Fibroblast of skin of left biceps (primary cell): ENCODE measurements at regions not wholly inside any gene's neighbourhood (a gene's known extent, or its start where the extent isn't known, plus 50 kb on each side); places are given as distances from the start of the nearest gene placed in this dataset.
"Not testable (repeated sequence)": the region's sequence is repeated elsewhere in the genome, so short reads cannot be mapped to it uniquely, and the experiment has no call there.

Source experiments
- DNase-seq, 2 experiments: peaks; one replicate each; pipeline ENCODE4 v3.0.0-alpha.2; 2013; ENCODE audit warnings: low read depth in 2 of 2

GRCh38 chr14:46433381-46433780 lies 218.2 kb downstream of the RPL10L start:
- DNase-seq: no peak

GRCh38 chr14:46432516-46432915 lies 219.1 kb downstream of the RPL10L start:
- no peak for DNase-seq

- DNase-seq: no peak
Observed at GRCh38 chr14:46417066-46417465, 234.5 kb downstream of the RPL10L start.

GRCh38 chr14:46404865-46405811 lies 246.4 kb downstream of the RPL10L start:
- no peak for DNase-seq

GRCh38 chr14:46402001-46402690 lies 249.4 kb downstream of the RPL10L start:
- not testable (repeated sequence) for DNase-seq

DNA sequence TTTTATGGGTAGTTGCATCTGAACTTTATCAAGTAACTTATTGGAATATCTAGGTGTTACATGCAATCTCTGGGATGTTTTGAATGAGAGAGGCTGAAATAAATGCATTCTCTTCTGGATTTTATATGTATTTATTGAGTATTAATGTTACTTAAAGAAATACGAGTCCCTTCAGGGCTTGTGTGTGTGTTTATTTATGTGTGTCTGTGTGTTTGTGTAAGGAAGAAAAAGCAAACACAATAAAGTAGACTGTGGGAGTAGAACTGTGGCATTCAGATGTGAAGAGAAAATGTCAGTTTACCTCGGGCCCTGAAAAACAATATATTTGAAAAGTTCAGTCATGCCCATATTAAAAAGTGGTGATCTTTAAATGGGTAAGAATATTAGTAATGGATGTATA lies 250.5 kb downstream of the RPL10L start:
- no peak for DNase-seq

DNA sequence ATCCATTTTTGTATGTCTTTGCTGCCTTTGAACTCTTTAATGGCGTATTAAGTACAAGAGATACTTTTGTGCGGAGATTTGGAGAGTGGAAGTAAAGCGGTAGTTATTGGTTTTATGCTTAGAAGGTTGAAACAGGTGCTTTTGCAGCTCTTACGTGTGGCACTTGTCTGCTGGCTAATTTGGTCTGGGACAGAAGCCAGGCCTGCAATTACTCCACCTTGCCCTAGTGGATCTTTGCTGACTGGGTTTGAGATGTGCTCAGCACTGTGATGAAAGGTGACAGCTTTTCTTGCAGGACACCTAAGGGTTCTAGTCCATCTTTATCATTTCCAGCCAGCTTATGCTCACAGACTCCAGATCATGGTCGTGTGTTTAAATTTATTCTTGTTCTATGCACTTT lies 252.5 kb downstream of the RPL10L start:
- no peak for DNase-seq

DNA sequence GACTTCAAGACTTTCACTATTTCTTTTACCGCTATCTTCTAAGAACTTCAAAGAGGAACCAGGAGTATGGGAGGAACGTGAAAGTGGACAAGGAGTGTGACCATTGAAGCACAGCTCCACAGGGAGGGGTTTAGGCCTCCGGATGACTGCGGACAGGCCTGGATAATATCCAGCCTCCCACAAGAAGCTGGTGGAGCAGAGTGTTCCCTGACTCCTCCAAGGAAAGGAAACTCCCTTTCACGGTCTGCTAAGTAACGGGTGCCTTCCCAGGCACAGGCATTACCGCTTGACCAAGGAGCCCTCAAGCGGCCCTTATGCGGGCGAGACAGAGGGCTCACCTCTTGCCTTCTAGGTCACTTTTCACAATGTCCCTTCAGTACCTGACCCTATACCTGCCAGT lies 267.0 kb downstream of the RPL10L start:
- no peak for DNase-seq

- no peak for DNase-seq
Observed at GRCh38 chr14:46381674-46382073, 269.9 kb downstream of the RPL10L start.

DNA sequence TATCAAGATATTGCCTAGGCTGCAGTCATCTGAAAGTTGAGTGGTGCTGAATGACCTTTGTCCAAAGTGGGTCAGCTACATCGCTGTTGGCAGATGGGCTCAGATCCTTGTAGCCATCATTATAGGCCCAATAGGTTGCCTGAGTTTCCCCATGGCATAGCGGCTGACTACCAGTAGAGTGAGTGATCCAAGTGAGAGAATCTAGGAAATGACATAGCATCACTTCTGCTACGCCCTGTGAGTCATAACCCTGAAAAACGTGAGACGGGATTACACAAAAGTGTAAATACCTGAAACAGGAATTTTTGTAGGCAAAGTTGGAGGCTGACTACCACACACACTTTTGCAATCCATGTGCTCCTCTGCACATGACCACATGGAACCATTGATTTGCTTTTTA lies 273.3 kb downstream of the RPL10L start:
- DNase-seq: no peak

DNA sequence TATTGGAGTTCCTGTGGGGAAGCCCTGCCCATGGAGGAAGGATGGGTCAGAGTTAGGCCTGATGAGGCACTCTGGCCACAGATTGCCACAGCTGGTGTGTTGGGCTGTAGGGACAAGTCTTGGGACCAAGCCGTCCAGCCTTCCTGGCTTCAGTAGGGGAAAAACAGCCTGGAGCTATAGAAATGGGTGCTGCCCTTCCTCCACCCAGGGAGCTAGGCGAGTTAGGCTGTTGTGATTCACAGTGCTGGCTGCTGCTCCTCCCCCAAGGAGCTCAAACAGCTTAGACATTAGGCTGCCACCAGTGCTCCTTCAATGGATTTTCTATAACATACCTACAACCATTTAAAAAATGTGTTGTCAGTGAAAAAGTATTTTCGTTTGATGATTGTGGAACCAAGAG lies 274.3 kb downstream of the RPL10L start:
- no peak for DNase-seq

DNA sequence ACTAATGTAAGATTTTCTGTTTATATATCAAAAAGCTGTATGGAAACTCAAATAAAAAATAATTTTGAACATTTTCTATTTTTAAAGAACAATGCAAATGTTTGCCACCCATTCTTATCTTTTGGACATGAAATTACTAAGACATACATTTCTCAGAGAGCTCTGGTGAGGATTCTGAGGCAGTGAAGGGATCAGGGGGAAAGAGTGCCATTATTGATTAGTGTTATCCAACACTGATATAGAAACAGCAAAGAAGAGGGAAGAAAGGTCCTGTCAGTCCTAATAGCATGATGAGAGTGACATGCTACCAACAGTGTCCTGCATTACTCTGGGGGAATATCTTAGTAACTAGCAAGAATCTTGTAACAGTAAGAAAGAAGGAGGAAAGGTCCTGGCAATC lies 282.2 kb downstream of the RPL10L start:
- no peak for DNase-seq

DNA sequence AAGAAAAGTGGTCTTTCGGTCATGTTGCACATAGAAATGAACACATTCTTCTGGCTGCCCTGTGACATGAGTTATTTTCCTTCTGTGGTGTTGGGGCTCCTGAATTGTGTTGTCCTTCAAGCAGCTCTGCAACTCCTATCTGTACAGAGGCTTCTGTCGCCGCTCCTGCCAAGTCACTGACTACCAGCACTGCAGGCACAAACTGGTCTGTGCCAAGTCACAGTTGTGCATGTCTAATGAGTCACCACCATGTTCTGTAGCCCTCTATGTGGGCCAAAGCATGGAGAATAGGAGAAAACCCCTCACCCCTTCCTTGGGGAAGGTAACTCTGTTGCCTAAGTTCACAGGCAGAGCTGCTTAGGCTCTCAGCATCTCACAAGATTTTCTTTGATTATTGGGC lies 283.3 kb downstream of the RPL10L start:
- DNase-seq: no peak

DNA sequence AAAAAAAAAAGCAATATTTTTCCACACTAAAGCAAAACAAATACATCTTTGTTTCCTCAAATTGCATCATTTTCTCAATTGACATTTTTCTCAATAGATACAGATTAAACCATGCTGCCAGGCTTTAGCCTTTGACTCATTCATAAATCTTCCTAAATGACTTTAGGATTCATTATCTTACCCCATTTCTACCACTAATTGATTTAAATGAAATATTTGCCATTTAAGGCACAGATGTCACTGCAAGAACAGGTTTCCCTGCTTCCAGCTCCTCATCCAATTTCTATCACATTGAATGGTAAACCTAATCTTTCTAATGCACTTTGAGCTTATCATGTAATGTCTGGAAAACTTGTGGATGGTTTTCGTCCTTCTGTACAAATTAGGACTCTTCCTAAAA lies 298.7 kb downstream of the RPL10L start:
- DNase-seq: no peak

DNA sequence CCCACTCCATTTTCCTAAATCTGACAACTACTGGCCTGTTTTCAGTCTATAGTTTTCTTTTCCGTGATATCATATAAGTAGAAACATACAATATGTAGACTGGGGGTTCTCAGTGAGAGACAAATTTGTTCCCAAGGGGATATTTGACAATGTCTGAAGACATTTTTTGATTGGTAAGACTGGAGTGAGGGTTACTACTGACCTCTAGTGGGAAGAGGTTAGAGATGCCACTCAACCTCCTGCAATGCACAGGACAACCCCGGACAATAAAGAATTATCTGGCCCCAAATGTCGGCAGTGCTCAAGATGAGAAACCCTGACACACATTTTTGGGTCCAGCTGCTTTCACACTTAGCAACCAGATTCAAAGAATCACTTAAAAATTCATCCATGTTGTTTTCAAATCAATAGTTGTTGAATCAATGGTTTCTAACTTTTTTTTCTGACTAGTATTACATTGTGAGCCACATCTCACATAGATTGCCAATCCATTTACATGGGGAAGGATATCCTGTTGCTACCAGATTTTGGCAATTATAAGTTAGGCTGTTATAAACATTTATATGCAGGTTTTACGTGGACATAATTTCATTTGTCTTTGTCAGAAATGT lies 307.1 kb downstream of the RPL10L start:
- DNase-seq: peak in 1 of 2 experiments; percentile 0

GRCh38 chr14:46325777-46326176 lies 325.8 kb downstream of the RPL10L start:
- no peak for DNase-seq

- DNase-seq: no peak
Observed at GRCh38 chr14:46325157-46325556, 326.4 kb downstream of the RPL10L start.

GRCh38 chr14:46323404-46323762 lies 328.2 kb downstream of the RPL10L start:
- DNase-seq: no peak

GRCh38 chr14:46322730-46323403 lies 328.7 kb downstream of the RPL10L start:
- DNase-seq: no peak

DNA sequence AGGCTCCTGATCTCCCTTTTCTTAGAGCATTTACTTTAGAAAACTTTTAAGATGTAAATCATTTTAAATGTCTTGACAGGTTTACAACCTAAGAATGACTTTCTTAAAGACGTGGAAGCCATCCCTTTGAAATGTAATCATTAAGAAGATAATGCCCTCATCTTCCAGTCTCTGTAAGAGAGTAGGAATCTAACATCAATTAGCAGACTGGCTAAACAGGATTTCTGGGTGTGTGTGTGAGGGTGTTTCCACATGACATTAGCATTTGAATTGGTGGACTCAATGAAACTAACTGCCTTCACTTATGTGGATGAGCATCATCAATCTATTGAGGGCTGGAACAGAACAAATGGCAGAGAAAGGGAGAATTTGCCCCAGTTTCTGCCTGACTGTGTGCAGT lies 329.5 kb downstream of the RPL10L start:
- no peak for DNase-seq

GRCh38 chr14:46306267-46306666 lies 345.3 kb downstream of the RPL10L start:
- no peak for DNase-seq

- no peak for DNase-seq
Observed at GRCh38 chr14:46300765-46301164, 350.8 kb downstream of the RPL10L start.
